ENCODE measurements at regions not wholly inside any gene's neighbourhood (a gene's known extent, or its start where the extent isn't known, plus 50 kb on each side); places are given as distances from the start of the nearest gene placed in this dataset.

DNA sequence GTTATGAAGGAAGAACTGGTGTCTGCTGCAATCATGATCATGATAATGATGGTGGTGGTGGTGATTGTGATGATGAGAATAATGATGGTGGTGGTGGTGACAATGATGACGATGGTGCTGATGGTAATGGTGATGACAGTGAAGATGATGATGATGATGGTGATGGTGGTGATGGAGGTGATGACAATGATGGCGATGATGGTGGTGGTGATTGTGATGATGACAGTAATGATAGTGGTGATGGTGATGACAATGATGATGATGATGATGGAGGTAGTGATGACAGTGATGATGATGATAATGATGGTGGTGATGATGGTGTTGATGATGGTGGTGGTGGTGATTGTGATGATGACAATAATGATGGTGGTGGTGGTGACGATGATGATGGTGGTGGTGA lies 52.8 kb upstream of the ANO1 start:
- TF ChIP-seq ZFX (IDR thresholded peaks at IDR 0.05) = no peak
- TF ChIP-seq, protein P1, sequence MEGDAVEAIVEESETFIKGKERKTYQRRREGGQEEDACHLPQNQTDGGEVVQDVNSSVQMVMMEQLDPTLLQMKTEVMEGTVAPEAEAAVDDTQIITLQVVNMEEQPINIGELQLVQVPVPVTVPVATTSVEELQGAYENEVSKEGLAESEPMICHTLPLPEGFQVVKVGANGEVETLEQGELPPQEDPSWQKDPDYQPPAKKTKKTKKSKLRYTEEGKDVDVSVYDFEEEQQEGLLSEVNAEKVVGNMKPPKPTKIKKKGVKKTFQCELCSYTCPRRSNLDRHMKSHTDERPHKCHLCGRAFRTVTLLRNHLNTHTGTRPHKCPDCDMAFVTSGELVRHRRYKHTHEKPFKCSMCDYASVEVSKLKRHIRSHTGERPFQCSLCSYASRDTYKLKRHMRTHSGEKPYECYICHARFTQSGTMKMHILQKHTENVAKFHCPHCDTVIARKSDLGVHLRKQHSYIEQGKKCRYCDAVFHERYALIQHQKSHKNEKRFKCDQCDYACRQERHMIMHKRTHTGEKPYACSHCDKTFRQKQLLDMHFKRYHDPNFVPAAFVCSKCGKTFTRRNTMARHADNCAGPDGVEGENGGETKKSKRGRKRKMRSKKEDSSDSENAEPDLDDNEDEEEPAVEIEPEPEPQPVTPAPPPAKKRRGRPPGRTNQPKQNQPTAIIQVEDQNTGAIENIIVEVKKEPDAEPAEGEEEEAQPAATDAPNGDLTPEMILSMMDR (conservative IDR thresholded peaks at IDR 0.05) = no peak
- no peak overlapping the region for H3K27ac ChIP-seq

DNA sequence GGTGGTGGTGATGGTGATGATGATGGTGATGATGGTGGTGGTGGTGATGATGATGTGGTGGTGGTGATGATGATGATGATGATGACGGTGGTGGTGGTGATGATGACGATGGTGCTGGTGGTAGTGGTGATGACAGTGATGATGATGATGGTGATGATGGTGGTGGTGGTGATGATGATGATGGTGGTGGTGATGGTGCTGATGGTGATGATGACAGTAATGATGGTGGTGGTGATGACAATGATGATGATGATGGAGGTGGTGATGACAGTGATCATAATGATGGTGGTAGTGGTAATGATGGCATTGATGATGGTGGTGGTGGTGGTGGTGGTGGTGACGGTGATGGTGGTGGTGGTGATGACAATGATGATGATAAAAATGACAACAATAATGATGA lies 52.1 kb upstream of the ANO1 start:
- no peak overlapping the region for H3K27ac ChIP-seq
- TF ChIP-seq, protein P1 (conservative IDR thresholded peaks at IDR 0.05) = no peak

DNA sequence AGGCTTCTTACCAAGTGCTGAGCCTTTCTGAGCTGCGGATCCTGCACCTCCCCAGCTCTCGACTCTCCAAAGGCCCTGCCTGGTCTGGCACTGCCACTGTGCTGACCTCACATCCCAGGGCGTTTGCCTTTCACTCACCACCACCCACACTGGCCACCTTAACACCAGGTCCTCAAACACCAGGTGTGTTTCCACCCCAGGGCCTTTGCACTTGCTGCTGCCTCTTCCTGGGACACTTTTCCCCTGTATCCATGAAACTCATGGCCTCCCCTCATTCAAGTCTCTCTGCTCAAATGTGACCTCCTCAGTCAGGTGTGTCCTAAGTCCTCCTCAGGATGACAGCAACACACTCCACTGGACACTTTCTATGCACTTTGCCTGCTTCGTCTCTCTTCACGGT lies 51.4 kb upstream of the ANO1 start:
- no peak for TF ChIP-seq ZFX (IDR thresholded peaks at IDR 0.05)
- TF ChIP-seq, protein P1 (conservative IDR thresholded peaks at IDR 0.05) = no peak
- H3K27ac ChIP-seq = no peak overlapping the region

DNA sequence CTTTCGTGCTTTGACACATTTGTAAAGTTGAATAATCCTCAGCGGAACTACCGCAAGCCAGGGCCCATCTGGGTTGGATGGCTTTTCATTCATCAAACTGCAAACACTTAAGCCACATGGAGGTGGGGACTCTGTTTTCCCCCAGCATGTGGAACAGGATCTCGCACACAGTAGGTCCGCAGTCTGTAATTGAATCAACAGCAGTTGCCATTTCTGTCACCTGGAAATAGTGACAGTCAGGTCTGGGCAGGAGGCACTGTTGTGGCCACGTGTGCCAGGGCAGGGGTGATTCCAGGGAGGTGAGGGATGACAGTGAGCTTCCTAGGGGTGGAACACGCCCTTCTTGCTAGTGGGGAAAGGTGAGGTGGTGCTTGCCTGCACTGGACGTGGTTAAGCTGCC lies 50.7 kb upstream of the ANO1 start:
- no peak for TF ChIP-seq ZFX (IDR thresholded peaks at IDR 0.05)
- TF ChIP-seq, protein P1 (conservative IDR thresholded peaks at IDR 0.05) = no peak
- H3K27ac ChIP-seq = no peak overlapping the region

DNA sequence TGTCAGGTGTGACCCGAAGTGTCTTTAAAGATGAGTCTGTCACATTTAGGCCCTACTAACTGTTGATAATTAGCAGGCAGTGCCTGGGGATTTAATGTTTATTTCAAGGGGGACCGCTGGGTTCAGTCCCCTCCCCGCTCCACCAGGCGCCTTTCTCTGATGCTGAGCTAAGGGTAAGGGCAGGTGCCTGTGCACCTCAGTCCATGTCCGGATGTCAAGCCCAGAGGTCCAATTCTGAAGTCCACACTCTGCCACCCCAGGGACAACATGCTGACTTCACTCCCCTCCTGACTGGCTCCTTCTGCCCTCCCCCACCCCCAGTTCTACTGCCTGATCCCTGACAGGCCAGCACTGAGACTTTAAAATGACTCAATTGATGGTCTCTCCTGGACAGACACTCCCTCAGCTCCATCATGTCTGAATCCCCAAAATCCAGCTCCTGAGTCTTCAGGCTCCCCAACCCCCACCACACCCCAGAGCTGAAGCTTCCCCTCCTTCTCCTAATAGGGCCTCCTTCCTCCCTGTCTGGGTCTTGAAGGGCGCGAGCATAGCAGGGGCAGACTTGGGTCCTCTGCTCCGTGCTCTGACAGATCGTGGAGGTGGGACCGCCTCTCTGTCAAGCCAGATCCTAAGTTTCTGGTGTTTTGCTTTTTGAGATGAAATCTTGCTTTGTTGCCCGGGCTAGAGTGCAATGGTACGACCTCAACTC lies 49.8 kb upstream of the ANO1 start:
- no peak for TF ChIP-seq ZFX (IDR thresholded peaks at IDR 0.05)
- TF ChIP-seq, protein P1 (conservative IDR thresholded peaks at IDR 0.05) = no peak
- no peak overlapping the region for H3K27ac ChIP-seq

All from C4-2B (cell line).